Adrenal gland (tissue), 5 donors: ENCODE measurements at regions not wholly inside any gene's neighbourhood (a gene's known extent, or its start where the extent isn't known, plus 50 kb on each side); places are given as distances from the start of the nearest gene placed in this dataset.

Source experiments
- POLR2A ChIP-seq, 2 donors: fragments of 450-650 bp; IDR thresholded peaks; one replicate each; pipeline ENCODE4 v1.6.1; 2017; ENCODE audit warnings: antibody characterized with exemption in 2 of 2, mild to moderate bottlenecking in 2 of 2, moderate library complexity in 1 of 2
- TF ChIP-seq, protein P1 (sequence below), 6 experiments: fragments of 450-650 bp in 4 of 6; fragments of 200-600 bp in 2 of 6; sonication (generic) in 1 of 6; IDR thresholded peaks; 1 replicate in 5 of 6; 2 replicates in 1 of 6; pipeline versions ENCODE4 v1.5.1 to v1.8.0; 2016 to 2021; ENCODE audit warnings: antibody characterized with exemption in 6 of 6, mild to moderate bottlenecking in 2 of 6, moderate library complexity in 1 of 6
- donor health status: DM: no; HTN: no; CAD: no.

DNA sequence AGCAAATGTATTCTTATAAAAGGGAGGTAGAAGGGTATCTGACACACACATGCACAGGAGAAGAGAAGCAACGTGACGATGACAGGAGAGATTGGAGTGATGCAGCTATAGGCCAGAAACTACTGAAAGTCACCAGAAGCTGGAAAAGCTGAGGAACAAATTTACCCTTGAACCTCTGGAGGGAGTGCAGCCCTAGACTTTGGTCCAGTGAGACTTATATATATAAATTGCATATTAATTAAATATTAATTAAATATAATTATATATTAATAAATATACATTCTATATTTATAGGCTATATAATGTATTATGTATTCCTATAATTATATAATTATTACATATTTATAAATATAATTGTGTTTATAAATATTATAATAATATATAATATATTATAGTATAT, 96.5 kb upstream of the LMCD1 start:
- TF ChIP-seq, protein P1, sequence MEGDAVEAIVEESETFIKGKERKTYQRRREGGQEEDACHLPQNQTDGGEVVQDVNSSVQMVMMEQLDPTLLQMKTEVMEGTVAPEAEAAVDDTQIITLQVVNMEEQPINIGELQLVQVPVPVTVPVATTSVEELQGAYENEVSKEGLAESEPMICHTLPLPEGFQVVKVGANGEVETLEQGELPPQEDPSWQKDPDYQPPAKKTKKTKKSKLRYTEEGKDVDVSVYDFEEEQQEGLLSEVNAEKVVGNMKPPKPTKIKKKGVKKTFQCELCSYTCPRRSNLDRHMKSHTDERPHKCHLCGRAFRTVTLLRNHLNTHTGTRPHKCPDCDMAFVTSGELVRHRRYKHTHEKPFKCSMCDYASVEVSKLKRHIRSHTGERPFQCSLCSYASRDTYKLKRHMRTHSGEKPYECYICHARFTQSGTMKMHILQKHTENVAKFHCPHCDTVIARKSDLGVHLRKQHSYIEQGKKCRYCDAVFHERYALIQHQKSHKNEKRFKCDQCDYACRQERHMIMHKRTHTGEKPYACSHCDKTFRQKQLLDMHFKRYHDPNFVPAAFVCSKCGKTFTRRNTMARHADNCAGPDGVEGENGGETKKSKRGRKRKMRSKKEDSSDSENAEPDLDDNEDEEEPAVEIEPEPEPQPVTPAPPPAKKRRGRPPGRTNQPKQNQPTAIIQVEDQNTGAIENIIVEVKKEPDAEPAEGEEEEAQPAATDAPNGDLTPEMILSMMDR (IDR thresholded peaks at IDR 0.05) = no peak
- no peak for TF ChIP-seq POLR2A (IDR thresholded peaks at IDR 0.05)
